ENCODE measurements at regions not wholly inside any gene's neighbourhood (a gene's known extent, or its start where the extent isn't known, plus 50 kb on each side); places are given as distances from the start of the nearest gene placed in this dataset.

- TF ChIP-seq AFF4 (CRISPR knock-in tag; IDR thresholded peaks at IDR 0.05) (no peak), ZNF772 (CRISPR knock-in tag; IDR thresholded peaks at IDR 0.05) (no peak), ZNF614 (CRISPR knock-in tag; IDR thresholded peaks at IDR 0.05; ENCODE audit: borderline replicate concordance) (no peak), ONECUT2 (CRISPR knock-in tag; IDR thresholded peaks at IDR 0.05) (no peak), TBX2 (CRISPR knock-in tag; IDR thresholded peaks at IDR 0.05; ENCODE audit: borderline replicate concordance) (no peak), ZNF569 (CRISPR knock-in tag; IDR thresholded peaks at IDR 0.05; ENCODE audit: borderline replicate concordance) (no peak), AKAP8 (CRISPR knock-in tag; IDR thresholded peaks at IDR 0.05) (no peak), ASH2L (IDR thresholded peaks at IDR 0.05; ENCODE audit: insufficient read length, low read depth, low read length) (no peak), KLF11 (CRISPR knock-in tag; IDR thresholded peaks at IDR 0.05) (no peak)
These were observed 185.4 kb upstream of the SKOR2 start (continued) for GRCh38 chr18:47436871-47437270.

GRCh38 chr18:47434214-47434746 lies 182.8 kb upstream of the SKOR2 start:
- no TSS peak for BruUV-seq (replicated peaks)
- Histone ChIP-seq H3K36me3 (replicated peaks in 1 of 2; ENCODE audit: control insufficient read depth in 1 of 2, insufficient read depth in 2 of 2, low read length in 2 of 2) (no peaks in the 10 kb centered on the region), H4K20me1 (ENCODE audit: insufficient read depth, low read length) (no peaks in the 10 kb centered on the region), H2AFZ (ENCODE audit: low read length) (no peak overlapping the region), H3K27me3 (ENCODE audit: control insufficient read depth in 1 of 2, insufficient read depth in 2 of 2, low read length in 2 of 2) (no peaks in the 10 kb centered on the region), H3K4me2 (ENCODE audit: low read depth, low read length) (no peak overlapping the region), H3K79me2 (ENCODE audit: insufficient read depth, low read length) (no peaks in the 10 kb centered on the region), H3K4me3 (replicated peaks in 1 of 3; ENCODE audit: insufficient read depth in 1 of 3, low read depth in 2 of 3, low read length in 3 of 3) (no peak overlapping the region), H3K27ac (ENCODE audit: extremely low read length, insufficient read depth, low read length) (no peak overlapping the region), H3K4me1 (ENCODE audit: insufficient read depth, low read length) (no peaks in the 10 kb centered on the region), H3K9ac (ENCODE audit: insufficient read depth, low read depth, low read length) (no peak overlapping the region), H3K9me3 (ENCODE audit: low read length) (no peaks in the 10 kb centered on the region)
- in situ Hi-C loops (cut with HindIII; ENCODE audit: extremely low pct_ligation_motif_present, low pct_unique_long_range_greater_than_20kb) = no loop called here
- FAIRE-seq (no peak), ATAC-seq (no peak), DNase-seq (ENCODE audit: low spot score) (no peak)
- 0% methylated on average over 1 of the region's 1 CpG for WGBS (ENCODE audit: low lambda C conversion rate)
- intact Hi-C loops (cut with micrococcal nuclease; ENCODE audit: unreplicated experiment) = no loop called here
- POLR2A ChIA-PET = no interaction called here
- CTCF ChIA-PET (ENCODE audit: low intra/inter-chr PET ratio, low total read pairs) = no interaction called here
- TF ChIP-seq NR2C2 (CRISPR knock-in tag; IDR thresholded peaks at IDR 0.05; ENCODE audit: borderline replicate concordance) (no peak), HOXA5 (CRISPR knock-in tag; IDR thresholded peaks at IDR 0.05) (no peak), SMC3 (IDR thresholded peaks at IDR 0.05; ENCODE audit: low read length) (no peak), ATF7 (IDR thresholded peaks at IDR 0.05) (no peak), ATF7 (CRISPR knock-in tag; IDR thresholded peaks at IDR 0.05) (no peak), ZNF691 (CRISPR knock-in tag; IDR thresholded peaks at IDR 0.05; ENCODE audit: borderline replicate concordance, low read depth) (no peak), JARID2 (CRISPR knock-in tag; IDR thresholded peaks at IDR 0.05; ENCODE audit: insufficient replicate concordance) (no peak), MEIS1 (CRISPR knock-in tag; IDR thresholded peaks at IDR 0.05; ENCODE audit: borderline replicate concordance) (no peak), ZNF205 (CRISPR knock-in tag; IDR thresholded peaks at IDR 0.05) (no peak), ZFP37 (CRISPR knock-in tag; IDR thresholded peaks at IDR 0.05; ENCODE audit: borderline replicate concordance) (no peak), ZNF790 (CRISPR knock-in tag; IDR thresholded peaks at IDR 0.05; ENCODE audit: borderline replicate concordance) (no peak)
- TF ChIP-seq, protein P1, sequence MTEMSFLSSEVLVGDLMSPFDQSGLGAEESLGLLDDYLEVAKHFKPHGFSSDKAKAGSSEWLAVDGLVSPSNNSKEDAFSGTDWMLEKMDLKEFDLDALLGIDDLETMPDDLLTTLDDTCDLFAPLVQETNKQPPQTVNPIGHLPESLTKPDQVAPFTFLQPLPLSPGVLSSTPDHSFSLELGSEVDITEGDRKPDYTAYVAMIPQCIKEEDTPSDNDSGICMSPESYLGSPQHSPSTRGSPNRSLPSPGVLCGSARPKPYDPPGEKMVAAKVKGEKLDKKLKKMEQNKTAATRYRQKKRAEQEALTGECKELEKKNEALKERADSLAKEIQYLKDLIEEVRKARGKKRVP (CRISPR knock-in tag; IDR thresholded peaks at IDR 0.05) = no peak
